Ectodermal cell (in vitro differentiated cells): ENCODE measurements at regions not wholly inside any gene's neighbourhood (a gene's known extent, or its start where the extent isn't known, plus 50 kb on each side); places are given as distances from the start of the nearest gene placed in this dataset.
"Not testable (repeated sequence)": the region's sequence is repeated elsewhere in the genome, so short reads cannot be mapped to it uniquely, and the experiment has no call there.

Experiments used
- H3K27ac ChIP-seq: 2 replicates; pipeline ENCODE4 v1.7.0; 2013; ENCODE audit warnings: mild to moderate bottlenecking, low read depth, low read length; ENCODE audit not compliant: insufficient read depth, poor library complexity, severe bottlenecking
- H3K27me3 ChIP-seq: 2 replicates; pipeline ENCODE4 v1.7.0; 2013; ENCODE audit warnings: mild to moderate bottlenecking, low read length; ENCODE audit not compliant: insufficient read depth, control insufficient read depth, poor library complexity, severe bottlenecking
- H3K36me3 ChIP-seq: one replicate; pipeline ENCODE4 v1.7.0; 2013; ENCODE audit warnings: low read length; ENCODE audit not compliant: control insufficient read depth, insufficient read depth
- H3K4me1 ChIP-seq: one replicate; pipeline ENCODE4 v1.7.0; 2013; ENCODE audit warnings: low read length; ENCODE audit not compliant: control insufficient read depth, insufficient read depth
- H3K4me3 ChIP-seq: 2 replicates; pipeline ENCODE4 v1.7.0; 2013; ENCODE audit warnings: low read depth, low read length, control low read depth; ENCODE audit not compliant: insufficient read depth
- H3K9me3 ChIP-seq: 2 replicates; pipeline ENCODE4 v1.7.0; 2013; ENCODE audit warnings: mild to moderate bottlenecking, low read length, moderate library complexity; ENCODE audit not compliant: control insufficient read depth
- WGBS, 2 experiments: methylation state at CpG; one replicate each; pipeline ENCODE4 v1.1.7; 2013; ENCODE audit warnings: missing lambda C conversion rate in 2 of 2; 5-methylcytosine and 5-hydroxymethylcytosine counted together

GRCh38 chr5:28329176-28329575, 1290.8 kb upstream of the CDH9 start:
- H3K4me1 ChIP-seq: no peaks in the 10 kb centered on the region
- no peak overlapping the region for H3K4me3 ChIP-seq
- H3K27me3 ChIP-seq: no peaks in the 10 kb centered on the region
- no peaks in the 10 kb centered on the region for H3K9me3 ChIP-seq
- no peaks in the 10 kb centered on the region for H3K36me3 ChIP-seq
- H3K27ac ChIP-seq: no peak overlapping the region

GRCh38 chr5:28328681-28329080, 1290.3 kb upstream of the CDH9 start:
- no peaks in the 10 kb centered on the region for H3K4me1 ChIP-seq
- no peaks in the 10 kb centered on the region for H3K9me3 ChIP-seq
- no peak overlapping the region for H3K4me3 ChIP-seq
- no peak overlapping the region for H3K27ac ChIP-seq
- H3K36me3 ChIP-seq: no peaks in the 10 kb centered on the region
- no peaks in the 10 kb centered on the region for H3K27me3 ChIP-seq

- WGBS, 2 experiments: 89 to 91% methylated on average over 2 of the region's 2 CpGs
- Histone ChIP-seq H3K27me3 (no peaks in the 10 kb centered on the region), H3K4me3 (no peak overlapping the region), H3K36me3 (no peaks in the 10 kb centered on the region), H3K27ac (no peak overlapping the region), H3K9me3 (no peaks in the 10 kb centered on the region), H3K4me1 (no peaks in the 10 kb centered on the region)
Observed at GRCh38 chr5:28324174-28324573, 1285.8 kb upstream of the CDH9 start.

- Histone ChIP-seq H3K9me3 (no peaks in the 10 kb centered on the region), H3K27ac (no peak overlapping the region), H3K4me1 (no peaks in the 10 kb centered on the region), H3K4me3 (no peak overlapping the region), H3K36me3 (no peaks in the 10 kb centered on the region), H3K27me3 (no peaks in the 10 kb centered on the region)
- WGBS, 2 experiments: 92% methylated on average over 1 of the region's 1 CpG; no CpG with 5 or more reads in 1 of the 2 experiments
Observed at GRCh38 chr5:28313953-28314352, 1275.6 kb upstream of the CDH9 start.

- WGBS, 2 experiments: 92 to 97% methylated on average over 2 of the region's 2 CpGs
- H3K36me3 ChIP-seq: no peaks in the 10 kb centered on the region
- no peak overlapping the region for H3K4me3 ChIP-seq
- no peak overlapping the region for H3K27ac ChIP-seq
- H3K4me1 ChIP-seq: no peaks in the 10 kb centered on the region
- H3K27me3 ChIP-seq: no peaks in the 10 kb centered on the region
- no peaks in the 10 kb centered on the region for H3K9me3 ChIP-seq
Observed at GRCh38 chr5:28313321-28313951, 1275.0 kb upstream of the CDH9 start.

GRCh38 chr5:28310696-28311095, 1272.3 kb upstream of the CDH9 start:
- no peak overlapping the region for H3K4me3 ChIP-seq
- WGBS, 2 experiments: 95 to 96% methylated on average over 6 of the region's 6 CpGs
- no peaks in the 10 kb centered on the region for H3K4me1 ChIP-seq
- H3K36me3 ChIP-seq: no peaks in the 10 kb centered on the region
- H3K27me3 ChIP-seq: no peaks in the 10 kb centered on the region
- H3K9me3 ChIP-seq: no peaks in the 10 kb centered on the region
- no peak overlapping the region for H3K27ac ChIP-seq

GRCh38 chr5:28305891-28306290, 1267.5 kb upstream of the CDH9 start:
- Histone ChIP-seq H3K4me3 (no peak overlapping the region), H3K27me3 (no peaks in the 10 kb centered on the region), H3K4me1 (no peaks in the 10 kb centered on the region), H3K9me3 (peaks cover 4% of the 10 kb centered on the region), H3K36me3 (no peaks in the 10 kb centered on the region), H3K27ac (no peak overlapping the region)
- WGBS, 2 experiments: 83% methylated on average over 1 of the region's 1 CpG; no CpG with 5 or more reads in 1 of the 2 experiments

GRCh38 chr5:28301712-28302111, 1263.3 kb upstream of the CDH9 start:
- Histone ChIP-seq H3K27ac (no peak overlapping the region), H3K27me3 (no peaks in the 10 kb centered on the region)
- 63 to 76% methylated on average over 2 of the region's 2 CpGs for WGBS, 2 experiments

GRCh38 chr5:28296254-28297013, 1258.0 kb upstream of the CDH9 start:
- no peaks in the 10 kb centered on the region for H3K36me3 ChIP-seq
- no peaks in the 10 kb centered on the region for H3K9me3 ChIP-seq
- H3K4me1 ChIP-seq: no peaks in the 10 kb centered on the region
- H3K27me3 ChIP-seq: no peaks in the 10 kb centered on the region
- H3K4me3 ChIP-seq: no peak overlapping the region
- H3K27ac ChIP-seq: no peak overlapping the region
- 89 to 94% methylated on average over 5 of the region's 5 CpGs for WGBS, 2 experiments

More at GRCh38 chr5:28301712-28302111, 1263.3 kb upstream of the CDH9 start:
- peaks cover 4% of the 10 kb centered on the region for H3K9me3 ChIP-seq
- H3K36me3 ChIP-seq: no peaks in the 10 kb centered on the region
- no peaks in the 10 kb centered on the region for H3K4me1 ChIP-seq
- H3K4me3 ChIP-seq: no peak overlapping the region

- H3K4me3 ChIP-seq, H3K9me3 ChIP-seq, H3K27ac ChIP-seq, H3K36me3 ChIP-seq, H3K4me1 ChIP-seq, H3K27me3 ChIP-seq: not testable (repeated sequence)
- 88 to 89% methylated on average over 10 of the region's 10 CpGs for WGBS, 2 experiments
Observed at GRCh38 chr5:28287021-28287420, 1248.6 kb upstream of the CDH9 start.
